OCI-LY3 (cell line): ENCODE measurements at regions not wholly inside any gene's neighbourhood (a gene's known extent, or its start where the extent isn't known, plus 50 kb on each side); places are given as distances from the start of the nearest gene placed in this dataset.

Experiments used
- H2AFZ ChIP-seq: fragments of 200-600, 300-600 bp; shearing (Covaris generic); 2 replicates; pipeline ENCODE4 v1.6.0; 2014; ENCODE audit warnings: antibody characterized with exemption, low read depth, low read length
- H3K27ac ChIP-seq: fragments of 200-600, 300-600 bp; sonication (generic); 2 replicates; pipeline ENCODE4 v1.5.1; 2014; ENCODE audit warnings: mild to moderate bottlenecking, low read length, moderate library complexity, mixed read lengths
- H3K27me3 ChIP-seq: fragments of 200-600, 300-600 bp; sonication (generic); 2 replicates; pipeline ENCODE4 v1.6.1; 2014; ENCODE audit warnings: low read depth, low read length, mixed read lengths
- H3K36me3 ChIP-seq: fragments of 200-600, 300-600 bp; sonication (generic); replicated peaks from 2 replicates; pipeline ENCODE3; 2014; ENCODE audit warnings: low read depth, low read length, mixed read lengths
- H3K4me1 ChIP-seq: fragments of 300-600, 200-600 bp; sonication (generic); 2 replicates; pipeline ENCODE4 v1.6.1; 2014; ENCODE audit warnings: low read length, mixed read lengths
- H3K4me2 ChIP-seq: fragments of 200-600, 300-600 bp; sonication (generic); 2 replicates; pipeline ENCODE4 v1.6.1; 2014; ENCODE audit warnings: low read length, mixed read lengths
- H3K4me3 ChIP-seq: fragments of 300-600, 200-600 bp; sonication (generic); 2 replicates; pipeline ENCODE4 v1.5.1; 2014; ENCODE audit warnings: antibody characterized with exemption, mild to moderate bottlenecking, low read length, moderate library complexity
- H3K79me2 ChIP-seq: fragments of 300-600, 200-600 bp; shearing (Covaris generic); 2 replicates; pipeline ENCODE4 v1.6.1; 2014; ENCODE audit warnings: mild to moderate bottlenecking, low read length, mixed read lengths
- H3K9ac ChIP-seq: fragments of 300-600, 200-600 bp; shearing (Covaris generic); 2 replicates; pipeline ENCODE4 v1.6.0; 2014; ENCODE audit warnings: mild to moderate bottlenecking, low read length, moderate library complexity
- H3K9me3 ChIP-seq: fragments of 200-600, 300-600 bp; shearing (Covaris generic); 2 replicates; pipeline ENCODE4 v1.6.1; 2014; ENCODE audit warnings: low read length, mixed read lengths; ENCODE audit not compliant: insufficient read depth
- H4K20me1 ChIP-seq: fragments of 200-600, 300-600 bp; sonication (generic); 2 replicates; pipeline ENCODE4 v1.6.1; 2016; ENCODE audit warnings: low read length, mixed read lengths; ENCODE audit not compliant: insufficient read depth
- EZH2phosphoT487 ChIP-seq: fragments of 200-600 bp; shearing (Covaris generic); IDR thresholded peaks from 2 replicates; pipeline ENCODE4 v1.6.1; 2018; ENCODE audit warnings: antibody characterized with exemption, mixed run types, low read depth
- TF ChIP-seq, protein P1 (sequence below): fragments of 200-600, 300-600 bp; sonication (generic); IDR thresholded peaks from 2 replicates; pipeline ENCODE4 v1.5.1; 2014; ENCODE audit warnings: antibody characterized with exemption, low read length, low read depth

GRCh38 chr9:110124439-110124838 lies 83.5 kb downstream of the C9orf152 start:
- Histone ChIP-seq H3K79me2 (peaks cover 64% of the 10 kb centered on the region), H3K4me2 (no peak overlapping the region), H3K27ac (no peak overlapping the region), H3K4me1 (peaks cover 27% of the 10 kb centered on the region), H3K27me3 (no peaks in the 10 kb centered on the region), H2AFZ (no peak overlapping the region), H3K4me3 (no peak overlapping the region), H3K9me3 (no peaks in the 10 kb centered on the region), H3K9ac (no peak overlapping the region), H4K20me1 (peaks cover 77% of the 10 kb centered on the region), H3K36me3 (no peaks in the 10 kb centered on the region)
- TF ChIP-seq EZH2phosphoT487, result no peak
- TF ChIP-seq, protein P1, sequence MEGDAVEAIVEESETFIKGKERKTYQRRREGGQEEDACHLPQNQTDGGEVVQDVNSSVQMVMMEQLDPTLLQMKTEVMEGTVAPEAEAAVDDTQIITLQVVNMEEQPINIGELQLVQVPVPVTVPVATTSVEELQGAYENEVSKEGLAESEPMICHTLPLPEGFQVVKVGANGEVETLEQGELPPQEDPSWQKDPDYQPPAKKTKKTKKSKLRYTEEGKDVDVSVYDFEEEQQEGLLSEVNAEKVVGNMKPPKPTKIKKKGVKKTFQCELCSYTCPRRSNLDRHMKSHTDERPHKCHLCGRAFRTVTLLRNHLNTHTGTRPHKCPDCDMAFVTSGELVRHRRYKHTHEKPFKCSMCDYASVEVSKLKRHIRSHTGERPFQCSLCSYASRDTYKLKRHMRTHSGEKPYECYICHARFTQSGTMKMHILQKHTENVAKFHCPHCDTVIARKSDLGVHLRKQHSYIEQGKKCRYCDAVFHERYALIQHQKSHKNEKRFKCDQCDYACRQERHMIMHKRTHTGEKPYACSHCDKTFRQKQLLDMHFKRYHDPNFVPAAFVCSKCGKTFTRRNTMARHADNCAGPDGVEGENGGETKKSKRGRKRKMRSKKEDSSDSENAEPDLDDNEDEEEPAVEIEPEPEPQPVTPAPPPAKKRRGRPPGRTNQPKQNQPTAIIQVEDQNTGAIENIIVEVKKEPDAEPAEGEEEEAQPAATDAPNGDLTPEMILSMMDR, result no peak

DNA sequence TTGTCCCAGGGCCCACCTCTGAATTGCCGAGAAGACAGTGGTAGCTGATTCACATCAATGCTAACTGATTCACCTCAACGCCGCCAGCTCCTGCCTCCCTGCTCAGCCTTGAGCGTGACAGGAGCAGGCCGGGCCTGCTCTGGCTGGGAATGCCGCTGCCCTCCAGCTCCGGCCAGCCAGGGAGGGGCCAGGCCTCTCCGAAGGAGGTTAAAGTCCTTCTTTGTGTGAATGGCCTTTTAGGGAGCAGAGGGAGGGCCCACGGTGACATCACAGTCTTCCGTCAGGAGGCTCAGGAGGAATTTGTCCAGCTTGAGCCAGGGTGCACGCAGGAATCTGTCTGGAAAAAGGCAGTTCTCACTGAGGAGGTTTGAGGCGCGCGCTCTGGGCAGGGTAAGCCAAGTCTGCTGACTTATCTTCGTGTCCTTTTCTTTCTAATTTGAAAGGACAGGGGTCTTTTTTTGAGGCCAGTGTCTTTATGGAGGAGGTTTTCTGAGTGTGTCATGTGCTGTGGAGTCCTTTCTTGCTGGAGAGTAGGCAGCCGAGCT lies 82.7 kb downstream of the C9orf152 start:
- Histone ChIP-seq H3K79me2 (peaks cover 64% of the 10 kb centered on the region), H3K4me1 (peaks cover 35% of the 10 kb centered on the region), H3K9ac (no peak overlapping the region), H3K27me3 (no peaks in the 10 kb centered on the region), H3K9me3 (no peaks in the 10 kb centered on the region), H3K4me2 (no peak overlapping the region), H3K27ac (no peak overlapping the region), H4K20me1 (peaks cover 69% of the 10 kb centered on the region), H3K4me3 (no peak overlapping the region), H3K36me3 (no peaks in the 10 kb centered on the region), H2AFZ (no peak overlapping the region)
- TF ChIP-seq, protein P1, result no peak

DNA sequence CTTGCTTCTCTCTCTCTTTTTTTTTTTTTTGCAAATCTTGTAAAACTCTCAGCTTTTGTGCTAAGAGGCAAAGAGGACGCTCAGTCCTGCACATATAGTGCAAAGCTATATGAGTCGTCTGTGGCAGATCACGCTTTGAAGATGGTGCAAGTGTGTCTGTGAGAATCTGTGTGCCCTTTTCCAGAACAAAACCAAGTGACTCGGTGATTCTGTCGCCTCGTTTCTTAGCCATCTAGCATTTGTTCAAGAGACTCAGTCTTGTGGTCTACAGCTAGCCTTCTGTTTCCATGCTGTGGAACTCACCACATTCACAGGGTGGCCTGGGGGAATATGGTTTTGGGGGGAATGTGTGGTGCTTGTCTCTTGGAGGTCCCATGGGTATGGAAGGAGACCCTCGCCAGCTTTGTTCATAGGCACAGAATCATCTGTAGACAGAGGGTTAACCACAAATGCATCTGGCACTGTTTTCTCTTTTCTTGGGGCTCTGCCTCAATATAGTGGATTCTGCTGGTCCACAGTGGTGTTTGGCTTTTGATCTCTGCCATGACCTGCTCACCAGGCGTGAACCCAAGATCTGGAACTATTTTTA lies 82.1 kb downstream of the C9orf152 start:
- peaks cover 69% of the 10 kb centered on the region for H4K20me1 ChIP-seq
- H3K27ac ChIP-seq, result no peak overlapping the region
- H3K9me3 ChIP-seq, result no peaks in the 10 kb centered on the region
- H3K79me2 ChIP-seq, result peaks cover 70% of the 10 kb centered on the region
- H3K27me3 ChIP-seq, result no peaks in the 10 kb centered on the region
- H3K4me3 ChIP-seq, result no peak overlapping the region
- peaks cover 41% of the 10 kb centered on the region for H3K4me1 ChIP-seq
- no peak for TF ChIP-seq EZH2phosphoT487
- TF ChIP-seq, protein P1, result no peak
- no peak overlapping the region for H3K4me2 ChIP-seq
- no peak overlapping the region for H2AFZ ChIP-seq
- H3K36me3 ChIP-seq, result no peaks in the 10 kb centered on the region
- no peak overlapping the region for H3K9ac ChIP-seq

- no peaks in the 10 kb centered on the region for H3K9me3 ChIP-seq
- no peak overlapping the region for H3K27ac ChIP-seq
- H3K9ac ChIP-seq, result no peak overlapping the region
- TF ChIP-seq EZH2phosphoT487, result no peak
- TF ChIP-seq, protein P1, result no peak
- no peak overlapping the region for H3K4me3 ChIP-seq
- no peaks in the 10 kb centered on the region for H3K27me3 ChIP-seq
- peaks cover 47% of the 10 kb centered on the region for H3K4me1 ChIP-seq
- peaks cover 64% of the 10 kb centered on the region for H4K20me1 ChIP-seq
- H2AFZ ChIP-seq, result no peak overlapping the region
- H3K4me2 ChIP-seq, result no peak overlapping the region
- peaks cover 76% of the 10 kb centered on the region for H3K79me2 ChIP-seq
- H3K36me3 ChIP-seq, result no peaks in the 10 kb centered on the region
Observed at GRCh38 chr9:110126499-110126941, 81.4 kb downstream of the C9orf152 start.
